GM23338 (cell line): ENCODE measurements at regions not wholly inside any gene's neighbourhood (a gene's known extent, or its start where the extent isn't known, plus 50 kb on each side); places are given as distances from the start of the nearest gene placed in this dataset.

ENCODE experiments used
- CREB1 ChIP-seq: fragments of 250-450 bp; sonication (Bioruptor Pico); IDR thresholded peaks from 2 replicates; pipeline ENCODE4 v1.5.0; 2020; ENCODE audit warnings: low read depth, mild to moderate bottlenecking, moderate library complexity
- ETS1 ChIP-seq: IDR thresholded peaks from 2 replicates; pipeline ENCODE4 v1.6.1; 2016; ENCODE audit warnings: antibody characterized with exemption
- REST ChIP-seq: IDR thresholded peaks from one replicate; pipeline ENCODE4 v1.6.1; 2018; ENCODE audit warnings: antibody characterized with exemption; ENCODE audit not compliant: unreplicated experiment
- ZNF114 ChIP-seq: fragments of 250-450 bp; sonication (Bioruptor Pico); IDR thresholded peaks from 2 replicates; pipeline ENCODE4 v1.5.0; 2020; ENCODE audit warnings: mild to moderate bottlenecking, moderate library complexity
- ZNF462 ChIP-seq: fragments of 250-450 bp; sonication (Bioruptor Pico); IDR thresholded peaks from 2 replicates; pipeline ENCODE4 v1.5.0; 2020; ENCODE audit warnings: mild to moderate bottlenecking, moderate library complexity

GRCh38 chr22:34486381-34486780 lies 566.1 kb upstream of the LARGE1 start (continued):
- TF ChIP-seq ZNF462 (CRISPR knock-in tag) (no peak), ETS1 (no peak), CREB1 (CRISPR knock-in tag) (no peak), REST (no peak), ZNF114 (CRISPR knock-in tag) (no peak)
